GM12892 (cell line): ENCODE measurements at regions not wholly inside any gene's neighbourhood (a gene's known extent, or its start where the extent isn't known, plus 50 kb on each side); places are given as distances from the start of the nearest gene placed in this dataset.

Experiments
- POLR2A ChIP-seq: IDR thresholded peaks from 2 replicates; pipeline ENCODE4 v1.6.1; 2011; ENCODE audit warnings: low read depth, low read length, control low read depth
- TAF1 ChIP-seq: IDR thresholded peaks from 2 replicates; pipeline ENCODE4 v1.6.1; 2011; ENCODE audit warnings: low read depth, mild to moderate bottlenecking, control low read depth, low read length, borderline replicate concordance

GRCh38 chr18:26640541-26640940 is 92.2 kb upstream of the KCTD1 start:
- no peak for TF ChIP-seq POLR2A
- TF ChIP-seq TAF1: no peak
